H1 (cell line): ENCODE measurements at regions not wholly inside any gene's neighbourhood (a gene's known extent, or its start where the extent isn't known, plus 50 kb on each side); places are given as distances from the start of the nearest gene placed in this dataset.

Experiments
- CTCF ChIA-PET: fragments of 300-600 bp; sonication (Branson Sonifier 250); formaldehyde crosslinking; loops from one replicate; lab custom pipeline; 2021; ENCODE audit not compliant: partially characterized antibody; lab: Charles Lee
- POLR2A ChIA-PET: fragments of 300-600 bp; sonication (Branson Sonifier 250); formaldehyde crosslinking; loops from one replicate; lab custom pipeline; 2021; ENCODE audit warnings: inconsistent platforms; ENCODE audit not compliant: partially characterized antibody; lab: Charles Lee
- DNase-seq, 2 experiments: peaks; one replicate each; pipeline versions ENCODE4 v3.0.0 to v3.0.0-alpha.2; 2010 to 2022; ENCODE audit warnings: low spot score in 2 of 2, low read depth in 1 of 2, mixed read lengths in 1 of 2
- FAIRE-seq: peaks from 2 replicates; lab custom pipeline; 2011; peaks lifted over from hg19 to GRCh38; lab: Jason Lieb, UNC
- H2AFZ ChIP-seq: 2 replicates; pipeline ENCODE4 v1.8.1; 2012; ENCODE audit warnings: low read length, inconsistent platforms
- H2AK5ac ChIP-seq: 2 replicates; pipeline ENCODE4 v1.6.1; 2013; ENCODE audit warnings: low read depth, low read length
- H2BK120ac ChIP-seq: replicated peaks from 2 replicates; pipeline ENCODE3; 2013; ENCODE audit warnings: low read depth, low read length, inconsistent platforms
- H2BK12ac ChIP-seq: 2 replicates; pipeline ENCODE4 v1.6.1; 2013; ENCODE audit warnings: low read depth, low read length
- H2BK15ac ChIP-seq: 2 replicates; pipeline ENCODE4 v1.6.1; 2013; ENCODE audit warnings: low read length
- H2BK20ac ChIP-seq: 2 replicates; pipeline ENCODE4 v1.6.1; 2013; ENCODE audit warnings: low read length
- H2BK5ac ChIP-seq: 2 replicates; pipeline ENCODE4 v1.6.1; 2013; ENCODE audit warnings: low read depth, low read length
- H3K14ac ChIP-seq: 2 replicates; pipeline ENCODE4 v1.6.1; 2013; ENCODE audit warnings: inconsistent platforms; ENCODE audit not compliant: insufficient read length
- H3K18ac ChIP-seq: 2 replicates; pipeline ENCODE4 v1.6.1; 2013; ENCODE audit warnings: low read length; ENCODE audit errors: extremely low read depth
- H3K23ac ChIP-seq: 2 replicates; pipeline ENCODE4 v1.6.1; 2013; ENCODE audit warnings: inconsistent platforms; ENCODE audit not compliant: insufficient read length
- H3K23me2 ChIP-seq: 2 replicates; pipeline ENCODE4 v1.6.1; 2013; ENCODE audit warnings: low read depth, low read length
- H3K27ac ChIP-seq: 2 replicates; pipeline ENCODE4 v1.6.1; 2011; ENCODE audit warnings: low read depth, low read length, inconsistent platforms
- H3K27me3 ChIP-seq, 4 experiments: replicated peaks in 1 of 4; 1 replicate in 1 of 4; 2 replicates in 3 of 4; pipeline versions ENCODE4 v1.6.1 to v1.8.1; 2011 to 2013; ENCODE audit warnings: low read length in 3 of 4, mild to moderate bottlenecking in 3 of 4, inconsistent platforms in 2 of 4, mixed read lengths in 2 of 4, moderate library complexity in 1 of 4; ENCODE audit not compliant: control insufficient read depth in 3 of 4, insufficient read depth in 3 of 4; ENCODE audit errors: extremely low read depth in 1 of 4
- H3K36me3 ChIP-seq, 4 experiments: 2 replicates each; pipeline versions ENCODE4 v1.6.1 to v1.8.1; 2011 to 2013; ENCODE audit warnings: mild to moderate bottlenecking in 4 of 4, low read length in 3 of 4, moderate library complexity in 2 of 4, control low read depth in 1 of 4, inconsistent platforms in 1 of 4; ENCODE audit not compliant: insufficient read depth in 4 of 4, control insufficient read depth in 2 of 4
- H3K4ac ChIP-seq: replicated peaks from 2 replicates; pipeline ENCODE3; 2013; ENCODE audit warnings: low read length, low read depth, mixed read lengths, inconsistent platforms; ENCODE audit not compliant: insufficient read length
- H3K4me1 ChIP-seq, 4 experiments: replicated peaks in 1 of 4; 1 replicate in 1 of 4; 2 replicates in 3 of 4; pipeline versions ENCODE4 v1.6.1 to v1.8.1; 2011 to 2013; ENCODE audit warnings: low read length in 3 of 4, inconsistent platforms in 2 of 4, mixed read lengths in 1 of 4; ENCODE audit not compliant: insufficient read depth in 4 of 4, control insufficient read depth in 3 of 4
- H3K4me2 ChIP-seq, 2 experiments: 2 replicates each; pipeline versions ENCODE4 v1.6.1 to v1.8.1; 2011 to 2013; ENCODE audit warnings: low read depth in 2 of 2, low read length in 2 of 2, control low read depth in 1 of 2, inconsistent platforms in 1 of 2, mild to moderate bottlenecking in 1 of 2; ENCODE audit not compliant: insufficient read depth in 1 of 2
- H3K4me3 ChIP-seq, 4 experiments: fragments of 200-600, 300-600 bp in 1 of 4; sonication (generic), shearing (Covaris generic), sonication (Bioruptor Twin) in 1 of 4; 2 replicates each; pipeline versions ENCODE4 v1.5.1 to v1.8.1; 2011 to 2016; ENCODE audit warnings: low read length in 4 of 4, low read depth in 3 of 4, control low read depth in 2 of 4, inconsistent platforms in 2 of 4, mild to moderate bottlenecking in 2 of 4, mixed read lengths in 1 of 4, moderate library complexity in 1 of 4; ENCODE audit not compliant: insufficient read depth in 2 of 4; ENCODE audit errors: extremely low read depth in 1 of 4
- H3K56ac ChIP-seq: replicated peaks from 2 replicates; pipeline ENCODE3; 2013; ENCODE audit warnings: low read depth, mild to moderate bottlenecking, mixed read lengths, low read length, inconsistent platforms; ENCODE audit not compliant: insufficient read length
- H3K79me1 ChIP-seq: 2 replicates; pipeline ENCODE4 v1.6.1; 2013; ENCODE audit warnings: low read depth, low read length, control low read depth
- H3K79me2 ChIP-seq, 2 experiments: 2 replicates each; pipeline versions ENCODE4 v1.6.1 to v1.8.1; 2012 to 2013; ENCODE audit warnings: low read length in 2 of 2, mild to moderate bottlenecking in 2 of 2, inconsistent platforms in 1 of 2; ENCODE audit not compliant: insufficient read depth in 2 of 2, control insufficient read depth in 1 of 2
- H3K9ac ChIP-seq, 4 experiments: replicated peaks in 1 of 4; 1 replicate in 1 of 4; 2 replicates in 3 of 4; pipeline versions ENCODE4 v1.6.1 to v1.8.1; 2011 to 2013; ENCODE audit warnings: low read depth in 3 of 4, low read length in 3 of 4, control low read depth in 2 of 4, mild to moderate bottlenecking in 2 of 4, moderate library complexity in 2 of 4, inconsistent platforms in 1 of 4; ENCODE audit errors: extremely low read depth in 1 of 4
- H3K9me3 ChIP-seq, 2 experiments: 2 replicates each; pipeline versions ENCODE4 v1.6.1 to v1.8.1; 2012 to 2013; ENCODE audit warnings: mild to moderate bottlenecking in 2 of 2, moderate library complexity in 2 of 2, control low read depth in 1 of 2, inconsistent platforms in 1 of 2, low read depth in 1 of 2, low read length in 1 of 2, mixed read lengths in 1 of 2; ENCODE audit not compliant: insufficient read depth in 2 of 2
- H4K20me1 ChIP-seq, 2 experiments: replicated peaks in 1 of 2; 2 replicates each; pipeline versions ENCODE3 to v1.8.1; 2011 to 2013; ENCODE audit warnings: inconsistent platforms in 2 of 2, low read length in 2 of 2, mild to moderate bottlenecking in 1 of 2; ENCODE audit not compliant: insufficient read depth in 2 of 2, control insufficient read depth in 1 of 2
- H4K5ac ChIP-seq: 2 replicates; pipeline ENCODE4 v1.6.1; 2013; ENCODE audit warnings: low read length, low read depth, mixed read lengths, inconsistent platforms; ENCODE audit not compliant: insufficient read length
- H4K8ac ChIP-seq: 2 replicates; pipeline ENCODE4 v1.8.0; 2013; ENCODE audit warnings: mild to moderate bottlenecking, moderate library complexity, low read length, inconsistent platforms; ENCODE audit not compliant: insufficient read depth; ENCODE audit errors: extremely low read depth
- H4K91ac ChIP-seq: replicated peaks from 2 replicates; pipeline ENCODE3; 2013; ENCODE audit warnings: low read length, mixed read lengths, inconsistent platforms; ENCODE audit not compliant: insufficient read length
- ATF3 ChIP-seq: IDR thresholded peaks from 2 replicates; pipeline ENCODE4 v1.6.1; 2011; ENCODE audit warnings: low read depth, mild to moderate bottlenecking, low read length; ENCODE audit not compliant: insufficient read depth
- BACH1 ChIP-seq: IDR thresholded peaks from 2 replicates; pipeline ENCODE4 v1.6.1; 2012; ENCODE audit warnings: low read length, improper control_type of control experiment
- BRCA1 ChIP-seq: IDR thresholded peaks from 2 replicates; pipeline ENCODE4 v1.6.1; 2012; ENCODE audit warnings: low read depth, low read length, improper control_type of control experiment
- CHD2 ChIP-seq: IDR thresholded peaks from 2 replicates; pipeline ENCODE4 v1.6.1; 2012; ENCODE audit warnings: low read length, improper control_type of control experiment
- CTBP2 ChIP-seq: IDR thresholded peaks from 2 replicates; pipeline ENCODE4 v1.7.0; 2011; ENCODE audit warnings: borderline replicate concordance, mild to moderate bottlenecking, moderate library complexity, mixed read lengths, low read length; ENCODE audit not compliant: insufficient read depth, insufficient read length
- GABPA ChIP-seq: IDR thresholded peaks from 2 replicates; pipeline ENCODE4 v1.6.1; 2011; ENCODE audit warnings: mild to moderate bottlenecking, low read length, moderate library complexity, borderline replicate concordance; ENCODE audit not compliant: insufficient read depth
- KDM4A ChIP-seq: IDR thresholded peaks from one replicate; pipeline ENCODE4 v1.7.1; 2012; ENCODE audit warnings: low read depth, mild to moderate bottlenecking, moderate library complexity, low read length, inconsistent platforms; ENCODE audit not compliant: severe bottlenecking
- MAX ChIP-seq: IDR thresholded peaks from 2 replicates; pipeline ENCODE4 v1.6.1; 2012; ENCODE audit warnings: inconsistent platforms
- RBBP5 ChIP-seq: IDR thresholded peaks from 2 replicates; pipeline ENCODE4 v1.7.1; 2012; ENCODE audit warnings: low read depth, mild to moderate bottlenecking, inconsistent platforms, low read length, moderate library complexity, borderline replicate concordance
- SAP30 ChIP-seq: fragments of 300-600 bp; sonication (generic); IDR thresholded peaks from 2 replicates; pipeline ENCODE4 v1.7.1; 2012; ENCODE audit warnings: low read length, moderate library complexity, mild to moderate bottlenecking, inconsistent platforms; ENCODE audit not compliant: insufficient read depth, insufficient replicate concordance
- SIRT6 ChIP-seq: IDR thresholded peaks from one replicate; pipeline ENCODE4 v1.7.1; 2012; ENCODE audit warnings: low read length, inconsistent platforms
- SIX5 ChIP-seq: IDR thresholded peaks from 2 replicates; pipeline ENCODE4 v1.6.1; 2011; ENCODE audit warnings: mild to moderate bottlenecking, low read depth, low read length
- SUZ12 ChIP-seq: fragments of 200-600 bp; sonication (generic); IDR thresholded peaks from 2 replicates; pipeline ENCODE4 v1.6.1; 2012; ENCODE audit warnings: mild to moderate bottlenecking, inconsistent platforms, low read length, moderate library complexity, mixed read lengths
- TAF7 ChIP-seq: optimal IDR thresholded peaks from 2 replicates; pipeline ENCODE3; 2011; ENCODE audit warnings: low read depth, mild to moderate bottlenecking, inconsistent platforms, low read length, moderate library complexity, borderline replicate concordance
- TCF12 ChIP-seq: IDR thresholded peaks from 2 replicates; pipeline ENCODE4 v1.6.1; 2011; ENCODE audit warnings: low read depth, mild to moderate bottlenecking, low read length
- TEAD4 ChIP-seq: IDR thresholded peaks from 2 replicates; pipeline ENCODE4 v1.6.1; 2012; ENCODE audit warnings: low read depth, low read length, inconsistent platforms, mixed read lengths

GRCh38 chr5:120326651-120327050 lies 137.4 kb upstream of the PRR16 start:
- no peak overlapping the region for H2AFZ ChIP-seq
- H3K9ac ChIP-seq, result no peak overlapping the region
- no peaks in the 10 kb centered on the region for H3K79me2 ChIP-seq
- POLR2A ChIA-PET, result no interaction called here
- H2BK5ac ChIP-seq, result no peak overlapping the region
- H4K91ac ChIP-seq, result no peak overlapping the region
- 0 out of 4 replicates have a peak, but pooled peaks cover 0 to 3% of the 10 kb centered on the region in 2 experiments for H3K9me3 ChIP-seq
- H3K27me3 ChIP-seq, result no peaks in the 10 kb centered on the region
- no peak overlapping the region for H2AK5ac ChIP-seq
- H2BK12ac ChIP-seq, result no peak overlapping the region
- H4K8ac ChIP-seq, result no peak overlapping the region
- no peak overlapping the region for H3K18ac ChIP-seq
- no peak overlapping the region for H3K56ac ChIP-seq
- DNase-seq, result no peak
- CTCF ChIA-PET, result no interaction called here
- H3K14ac ChIP-seq, result no peak overlapping the region
- no peaks in the 10 kb centered on the region for H3K23me2 ChIP-seq
- H3K4me2 ChIP-seq, result no peak overlapping the region
- H3K79me1 ChIP-seq, result no peaks in the 10 kb centered on the region
- no peaks in the 10 kb centered on the region for H3K36me3 ChIP-seq
- no peak for FAIRE-seq
- no peak overlapping the region for H2BK20ac ChIP-seq
- H4K5ac ChIP-seq, result no peak overlapping the region
- H4K20me1 ChIP-seq, result no peaks in the 10 kb centered on the region
- no peak overlapping the region for H3K23ac ChIP-seq
- no peaks in the 10 kb centered on the region for H3K4me1 ChIP-seq
- no peak overlapping the region for H3K27ac ChIP-seq
- no peak overlapping the region for H3K4ac ChIP-seq
- TF ChIP-seq ATF3 (no peak), SUZ12 (no peak), MAX (no peak), CHD2 (no peak), TCF12 (no peak), SIX5 (no peak), KDM4A (no peak), RBBP5 (no peak), GABPA (no peak), BRCA1 (no peak), SAP30 (no peak), SIRT6 (no peak), CTBP2 (no peak), TEAD4 (no peak), BACH1 (no peak), TAF7 (no peak)
- no peak overlapping the region for H2BK15ac ChIP-seq
- no peak overlapping the region for H3K4me3 ChIP-seq
- no peak overlapping the region for H2BK120ac ChIP-seq
